GM20000 (cell line): ENCODE measurements at regions not wholly inside any gene's neighbourhood (a gene's known extent, or its start where the extent isn't known, plus 50 kb on each side); places are given as distances from the start of the nearest gene placed in this dataset.

Source experiments
- DNase-seq: peaks from one replicate; pipeline ENCODE4 v3.0.0; 2012; ENCODE audit warnings: low spot score
- TF ChIP-seq, protein P1 (sequence below): IDR thresholded peaks from 2 replicates; pipeline ENCODE4 v1.5.1; 2012; ENCODE audit warnings: mild to moderate bottlenecking, control low read depth; ENCODE audit errors: extremely low read depth, missing control alignments

DNA sequence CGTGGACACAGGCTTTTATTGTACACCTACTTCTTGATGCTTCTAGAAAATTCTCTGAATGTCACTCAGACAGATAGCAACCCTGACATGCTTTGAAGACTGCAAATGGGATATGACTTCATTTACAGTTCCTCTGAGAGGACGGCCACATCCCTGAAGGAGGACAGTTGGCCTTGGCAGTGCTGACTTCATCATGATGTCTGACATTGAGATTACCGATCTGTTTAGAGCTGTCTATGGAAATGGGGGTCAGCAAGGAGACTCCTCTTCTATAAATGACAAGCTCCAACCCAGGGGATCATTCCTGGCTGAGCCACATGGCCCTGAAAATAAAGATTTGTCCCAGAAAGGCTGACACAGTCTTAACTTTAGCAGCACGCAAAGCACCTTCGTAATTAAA, 75.8 kb downstream of the NUDT12 start:
- TF ChIP-seq, protein P1, sequence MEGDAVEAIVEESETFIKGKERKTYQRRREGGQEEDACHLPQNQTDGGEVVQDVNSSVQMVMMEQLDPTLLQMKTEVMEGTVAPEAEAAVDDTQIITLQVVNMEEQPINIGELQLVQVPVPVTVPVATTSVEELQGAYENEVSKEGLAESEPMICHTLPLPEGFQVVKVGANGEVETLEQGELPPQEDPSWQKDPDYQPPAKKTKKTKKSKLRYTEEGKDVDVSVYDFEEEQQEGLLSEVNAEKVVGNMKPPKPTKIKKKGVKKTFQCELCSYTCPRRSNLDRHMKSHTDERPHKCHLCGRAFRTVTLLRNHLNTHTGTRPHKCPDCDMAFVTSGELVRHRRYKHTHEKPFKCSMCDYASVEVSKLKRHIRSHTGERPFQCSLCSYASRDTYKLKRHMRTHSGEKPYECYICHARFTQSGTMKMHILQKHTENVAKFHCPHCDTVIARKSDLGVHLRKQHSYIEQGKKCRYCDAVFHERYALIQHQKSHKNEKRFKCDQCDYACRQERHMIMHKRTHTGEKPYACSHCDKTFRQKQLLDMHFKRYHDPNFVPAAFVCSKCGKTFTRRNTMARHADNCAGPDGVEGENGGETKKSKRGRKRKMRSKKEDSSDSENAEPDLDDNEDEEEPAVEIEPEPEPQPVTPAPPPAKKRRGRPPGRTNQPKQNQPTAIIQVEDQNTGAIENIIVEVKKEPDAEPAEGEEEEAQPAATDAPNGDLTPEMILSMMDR = no peak
- no peak for DNase-seq

DNA sequence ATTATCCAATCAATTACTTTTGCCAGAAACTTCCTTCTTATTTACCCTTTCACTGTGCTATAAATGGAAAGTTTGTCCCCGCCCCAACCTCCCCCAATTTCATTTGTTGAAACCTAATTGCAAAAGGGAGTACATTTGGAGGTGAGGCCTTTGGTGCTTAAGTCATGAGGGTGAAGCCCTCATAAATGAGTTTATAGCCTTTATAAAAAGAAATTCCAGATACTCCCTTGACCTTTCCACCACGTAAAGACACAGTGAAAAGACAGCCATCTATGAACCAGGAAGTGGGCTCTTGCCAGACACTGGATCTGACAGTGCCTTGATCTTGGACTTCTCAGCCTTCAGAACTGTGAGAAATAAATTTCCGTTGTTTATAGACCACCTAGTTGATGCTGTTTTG, 82.3 kb downstream of the NUDT12 start:
- DNase-seq = no peak
- TF ChIP-seq, protein P1 = no peak

GRCh38 chr5:103477678-103478077, 84.9 kb downstream of the NUDT12 start:
- DNase-seq = no peak
- TF ChIP-seq, protein P1 = no peak

GRCh38 chr5:103476811-103477210, 85.8 kb downstream of the NUDT12 start:
- TF ChIP-seq, protein P1 = no peak
- DNase-seq = no peak

GRCh38 chr5:103475629-103476240, 86.9 kb downstream of the NUDT12 start:
- TF ChIP-seq, protein P1 = peak; percentile 3
- peak; percentile 25 for DNase-seq

DNA sequence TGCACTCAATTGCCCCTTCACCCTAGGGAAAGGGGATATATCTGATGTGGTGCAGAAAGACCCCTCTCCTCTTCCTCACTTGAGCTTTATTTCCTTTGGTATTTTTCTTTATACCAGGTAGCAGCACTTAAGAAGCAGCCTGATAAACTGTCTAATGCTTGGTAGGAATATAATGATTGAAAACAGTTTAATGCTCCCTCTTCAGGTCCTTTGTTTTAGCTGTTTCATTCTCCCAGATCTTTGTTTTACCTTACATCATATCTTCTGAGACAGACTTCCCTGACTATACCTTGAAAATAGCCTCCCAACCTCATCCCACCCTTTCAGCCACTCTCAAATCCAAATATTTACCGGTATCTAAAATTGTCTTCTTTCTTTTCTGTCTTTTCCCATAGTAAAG, 87.9 kb downstream of the NUDT12 start:
- TF ChIP-seq, protein P1 = no peak
- no peak for DNase-seq

DNA sequence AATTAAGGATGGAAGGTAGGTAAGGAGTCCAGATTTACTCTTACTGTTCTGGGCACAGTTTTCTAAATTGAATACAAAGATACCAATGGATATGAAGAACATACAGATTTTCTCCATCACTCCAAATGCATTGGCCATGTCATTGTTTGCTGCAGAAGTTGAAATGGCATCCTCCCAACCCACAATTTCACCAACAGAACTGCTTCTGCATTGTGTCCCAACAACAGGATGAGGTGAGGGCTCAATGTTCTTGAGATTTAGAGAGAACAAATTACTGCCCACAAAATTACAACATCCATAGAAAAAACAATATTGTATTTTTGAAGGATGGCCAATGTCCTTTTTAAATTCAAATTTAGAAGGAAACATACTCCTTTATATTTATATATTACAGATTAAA, 88.9 kb downstream of the NUDT12 start:
- TF ChIP-seq, protein P1 = no peak
- DNase-seq = no peak
